GM12891 (cell line): ENCODE measurements at regions not wholly inside any gene's neighbourhood (a gene's known extent, or its start where the extent isn't known, plus 50 kb on each side); places are given as distances from the start of the nearest gene placed in this dataset.

Experiments
- PAX5 ChIP-seq: IDR thresholded peaks from 2 replicates; pipeline ENCODE4 v1.6.1; 2011; ENCODE audit warnings: low read length, moderate library complexity, mild to moderate bottlenecking; ENCODE audit not compliant: insufficient read depth, severe bottlenecking
- POLR2A ChIP-seq: IDR thresholded peaks from 2 replicates; pipeline ENCODE4 v1.6.1; 2011; ENCODE audit warnings: low read depth, low read length, control low read depth
- POLR2AphosphoS5 ChIP-seq: IDR thresholded peaks from 2 replicates; pipeline ENCODE4 v1.6.1; 2011; ENCODE audit warnings: low read depth, low read length, control low read depth
- POU2F2 ChIP-seq: IDR thresholded peaks from 2 replicates; pipeline ENCODE4 v1.6.1; 2011; ENCODE audit warnings: low read depth, mild to moderate bottlenecking, control low read depth, low read length, moderate library complexity
- SPI1 ChIP-seq: IDR thresholded peaks from 2 replicates; pipeline ENCODE4 v1.6.1; 2011; ENCODE audit warnings: low read depth, low read length, control low read depth
- TAF1 ChIP-seq: IDR thresholded peaks from 2 replicates; pipeline ENCODE4 v1.6.1; 2011; ENCODE audit warnings: low read depth, low read length, control low read depth

DNA sequence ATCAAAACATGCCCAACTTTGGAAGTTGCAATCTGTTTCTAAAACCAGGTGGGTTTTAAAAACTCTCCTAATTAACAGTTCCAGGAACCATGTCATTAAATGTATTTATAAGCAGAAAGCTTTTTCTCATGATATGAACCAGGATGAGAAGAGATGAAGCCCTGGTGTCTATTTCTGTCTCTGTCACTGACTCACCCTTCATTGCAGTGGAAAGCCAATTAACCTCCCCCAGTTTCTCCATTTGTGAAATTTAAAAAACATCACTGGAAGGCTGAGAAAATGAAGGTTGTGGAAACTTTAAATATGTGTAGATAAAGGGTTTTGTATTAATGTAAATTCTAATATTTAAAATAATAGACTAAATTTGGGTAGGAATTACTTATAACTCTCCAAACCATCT lies 1088.0 kb downstream of the SORCS1 start:
- TF ChIP-seq POLR2A, result no peak
- no peak for TF ChIP-seq POLR2AphosphoS5
- no peak for TF ChIP-seq TAF1
- TF ChIP-seq POU2F2, result no peak
- no peak for TF ChIP-seq SPI1
- TF ChIP-seq PAX5, result no peak
